ENCODE measurements at regions not wholly inside any gene's neighbourhood (a gene's known extent, or its start where the extent isn't known, plus 50 kb on each side); places are given as distances from the start of the nearest gene placed in this dataset.

DNA sequence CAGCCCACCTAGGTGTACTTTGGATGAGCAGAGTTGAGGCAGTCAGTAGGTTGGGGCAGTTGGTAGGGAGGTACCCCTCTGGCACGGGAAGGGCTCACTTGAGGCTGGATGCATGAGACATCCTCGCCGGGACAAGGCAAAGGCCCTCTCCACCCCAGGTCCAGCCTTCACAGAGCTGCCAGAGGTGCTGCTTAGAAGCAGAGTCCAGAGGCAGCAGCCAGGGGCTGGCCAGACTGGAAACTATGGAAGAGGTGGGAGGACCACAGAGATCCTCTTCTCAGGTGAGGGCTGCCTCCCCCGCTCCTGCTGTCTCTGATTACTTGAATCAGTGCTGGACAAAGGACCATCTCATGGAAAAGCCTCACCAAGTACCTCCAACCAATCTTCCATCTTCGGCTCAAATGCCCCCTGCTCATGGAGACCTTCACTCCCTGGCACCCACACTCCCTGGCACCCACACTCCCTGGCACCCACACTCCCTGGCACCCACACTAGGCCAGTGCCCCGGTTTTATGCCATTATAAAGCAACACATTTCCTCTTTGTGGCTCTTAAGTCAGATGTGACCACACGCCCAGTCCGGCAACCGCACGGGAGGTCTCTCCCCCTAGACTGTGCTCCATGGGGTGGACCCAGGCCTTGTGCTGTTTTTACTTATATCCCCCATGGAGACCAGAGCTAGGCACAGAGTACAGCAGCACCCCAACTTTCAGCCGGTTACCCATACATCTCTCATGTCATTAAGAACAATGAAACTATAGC is 100.1 kb downstream of the YTHDF1 start:
- no peak for DNase-seq

DNA sequence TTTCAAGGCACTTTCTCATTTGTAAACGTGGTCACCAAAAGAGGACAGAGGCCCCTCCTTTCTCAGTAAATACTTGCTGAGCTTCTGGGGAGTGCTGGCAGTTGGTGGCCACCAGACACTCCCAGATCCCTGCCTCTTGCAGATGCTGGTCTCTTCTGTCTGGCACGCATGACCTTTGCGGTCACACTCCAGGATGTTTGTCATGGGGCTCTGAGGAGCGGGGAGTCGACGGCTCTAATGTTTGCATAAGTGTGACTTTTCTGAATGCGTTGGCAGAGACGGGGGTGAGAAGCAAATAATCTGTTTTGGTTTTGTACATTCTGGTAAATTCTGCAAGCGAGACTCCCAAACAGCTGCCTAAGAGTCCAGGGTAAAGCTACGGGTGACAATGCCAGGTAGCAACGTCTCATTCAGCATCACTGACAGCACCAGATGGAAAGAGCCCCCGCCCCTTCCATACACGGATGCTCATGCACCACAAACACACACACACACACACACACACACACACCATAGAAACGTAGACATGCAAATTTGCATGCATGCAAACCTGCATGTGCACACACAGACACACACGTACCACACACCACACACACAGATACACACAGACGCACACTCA is 101.1 kb downstream of the YTHDF1 start:
- DNase-seq = no peak

GRCh38 chr20:63114006-63114692 is 101.8 kb downstream of the YTHDF1 start:
- no peak for DNase-seq

GRCh38 chr20:63112491-63113219 is 103.3 kb downstream of the YTHDF1 start:
- DNase-seq = no peak

- no peak for DNase-seq
These were observed 101.5 kb upstream of the BHLHE23 start for GRCh38 chr20:63108247-63108646.

DNA sequence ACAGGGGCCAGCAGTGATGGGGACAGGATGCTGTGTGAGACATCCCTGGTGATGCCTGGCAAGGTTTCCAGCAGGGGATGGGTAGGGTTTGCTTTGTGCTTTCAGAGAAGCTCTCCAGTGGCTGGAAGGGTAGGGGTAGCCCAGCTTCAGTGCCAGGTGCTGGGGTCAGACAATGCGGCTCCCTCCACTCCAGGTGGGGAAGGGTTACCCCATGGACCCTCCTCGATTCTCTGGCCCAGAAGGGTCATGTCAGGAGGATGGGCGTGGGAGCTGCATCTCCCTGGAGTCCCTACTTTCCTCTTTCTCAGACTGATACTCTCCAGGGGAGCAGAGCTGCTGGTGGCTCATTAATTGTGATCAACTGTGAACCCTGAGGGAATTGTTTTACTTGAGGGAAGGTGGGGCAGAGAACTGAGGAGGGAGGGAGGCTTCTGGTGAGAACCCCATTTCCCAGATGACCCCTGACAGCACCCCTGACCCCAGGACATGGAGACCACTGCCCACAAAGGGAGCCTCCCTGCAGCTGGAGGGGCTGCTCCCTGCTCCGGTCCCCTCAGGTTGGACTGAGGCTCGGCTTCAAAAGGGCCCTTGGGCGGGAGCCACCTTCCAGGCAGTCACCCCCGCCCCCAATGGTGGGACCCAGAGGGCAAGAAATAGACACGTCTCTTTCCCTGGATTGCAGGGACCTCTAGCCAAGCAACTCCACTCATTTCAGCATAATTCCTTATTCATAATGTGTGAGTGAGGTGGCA is 100.9 kb upstream of the BHLHE23 start:
- DNase-seq = no peak

DNA sequence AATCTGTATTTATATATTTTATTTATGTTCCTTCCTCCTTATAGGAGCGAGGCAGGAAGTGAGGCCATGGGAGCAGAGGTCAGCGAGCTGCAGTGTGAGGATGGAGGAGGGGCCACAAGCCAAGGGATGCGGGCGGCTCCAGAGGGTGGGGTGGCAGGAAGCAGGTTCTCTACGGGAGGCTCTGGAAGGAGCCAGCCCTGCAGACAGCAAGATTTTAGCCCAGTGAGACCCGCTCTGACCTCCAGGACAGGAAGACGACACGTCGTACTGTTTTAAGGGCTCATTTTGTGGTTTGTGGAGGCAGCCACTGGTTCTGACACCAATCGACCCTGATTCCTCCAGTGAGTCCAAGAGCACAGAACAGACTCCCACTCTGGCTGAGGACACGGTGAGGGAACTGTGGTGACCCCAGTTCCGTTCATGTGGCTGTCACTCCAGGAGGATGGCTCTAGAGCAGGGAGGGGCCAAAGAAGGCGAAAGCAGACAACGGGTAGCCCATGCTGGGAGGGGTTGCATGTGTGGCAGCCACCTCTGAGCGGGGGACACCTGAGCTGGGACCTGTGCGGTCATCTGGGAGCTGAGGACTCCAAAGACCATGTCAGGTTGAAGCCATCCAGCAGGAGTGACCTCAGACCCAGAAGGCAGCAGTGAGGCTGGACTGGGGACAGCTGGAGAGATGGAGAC is 100.1 kb upstream of the BHLHE23 start:
- no peak for DNase-seq

- DNase-seq = no peak
These were observed 99.5 kb upstream of the BHLHE23 start for GRCh38 chr20:63106108-63106764.

DNA sequence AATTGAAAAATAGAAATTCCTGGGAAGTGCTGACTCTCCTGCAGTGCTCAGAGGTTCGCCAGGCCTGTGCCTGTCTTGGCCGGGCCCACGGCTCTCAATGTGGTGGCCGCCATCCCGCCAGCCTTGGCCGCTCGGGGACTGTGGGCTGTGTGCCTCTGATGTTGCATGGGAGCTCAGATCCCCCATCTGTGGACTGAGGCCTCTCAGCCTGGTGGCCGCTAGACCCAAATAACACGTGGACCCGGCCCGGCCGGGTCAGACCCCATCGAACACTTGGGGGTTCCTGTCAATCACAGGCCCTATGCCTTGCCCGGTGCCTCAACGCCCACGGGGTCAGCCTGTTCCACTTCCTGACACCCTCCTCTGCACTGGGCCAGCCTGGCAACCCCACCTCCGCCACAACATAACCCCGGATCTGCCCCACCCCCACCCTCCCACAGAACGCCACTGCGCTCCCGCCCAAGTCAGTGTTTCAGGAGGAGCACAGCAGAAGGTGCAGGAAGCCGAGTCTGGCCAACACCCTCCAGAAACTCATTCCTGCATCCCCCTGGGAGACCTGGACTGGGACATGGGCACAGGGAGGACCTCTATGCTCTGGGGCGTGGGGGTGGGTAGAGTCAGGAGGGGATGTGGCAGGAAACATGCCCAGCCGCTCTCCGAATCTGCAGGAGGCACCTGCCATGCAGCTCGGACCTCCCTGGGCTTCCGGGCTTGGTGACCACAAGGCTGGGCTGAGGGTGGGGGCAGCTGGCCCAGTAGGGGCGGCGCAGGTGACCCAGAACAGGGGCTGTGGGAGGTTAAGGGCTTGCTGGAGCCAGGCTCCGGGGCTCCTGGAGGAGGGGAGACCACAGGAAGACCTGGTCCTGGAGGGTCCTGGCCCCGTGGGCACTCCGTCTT is 98.7 kb upstream of the BHLHE23 start:
- no peak for DNase-seq

- no peak for DNase-seq
These were observed 97.8 kb upstream of the BHLHE23 start for GRCh38 chr20:63104312-63105181.

- no peak for DNase-seq
These were observed 96.9 kb upstream of the BHLHE23 start for GRCh38 chr20:63103402-63104311.

DNA sequence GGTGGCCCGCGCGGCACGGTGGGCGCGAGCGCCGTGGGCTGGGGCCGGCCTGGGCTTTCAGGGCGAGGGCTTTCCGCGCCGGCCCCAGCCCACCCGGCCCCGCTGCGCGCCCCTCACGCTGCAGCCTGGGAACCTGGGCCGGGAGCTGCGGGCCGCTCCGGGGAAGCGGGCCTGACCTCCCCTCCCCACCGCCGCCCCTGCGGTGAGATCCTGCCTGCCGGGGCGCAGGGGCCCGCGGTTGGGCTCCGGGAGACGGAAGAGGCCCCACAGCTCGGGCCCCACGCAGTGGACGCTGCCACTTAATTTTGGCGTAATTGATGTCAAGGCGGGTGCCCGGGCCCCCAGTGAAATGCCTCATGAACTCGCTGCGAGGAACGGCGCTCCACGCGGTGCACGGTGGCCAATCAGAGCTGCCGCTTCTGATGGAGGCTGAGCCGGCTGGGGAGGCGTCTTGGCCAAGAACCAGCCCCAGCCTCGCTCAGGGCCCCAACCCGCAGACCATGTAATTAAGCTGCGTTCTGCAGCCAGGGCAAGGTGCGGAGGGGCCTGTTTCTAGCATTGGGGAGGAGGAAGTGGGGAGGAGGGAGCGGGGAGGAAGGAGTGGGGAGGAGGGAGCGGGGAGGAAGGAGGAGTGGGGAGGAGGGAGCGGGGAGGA is 96.1 kb upstream of the BHLHE23 start:
- peak; percentile 74 to 79 for DNase-seq

- peak; percentile 75 to 79 for DNase-seq
These were observed 95.3 kb upstream of the BHLHE23 start for GRCh38 chr20:63101781-63102720.

DNA sequence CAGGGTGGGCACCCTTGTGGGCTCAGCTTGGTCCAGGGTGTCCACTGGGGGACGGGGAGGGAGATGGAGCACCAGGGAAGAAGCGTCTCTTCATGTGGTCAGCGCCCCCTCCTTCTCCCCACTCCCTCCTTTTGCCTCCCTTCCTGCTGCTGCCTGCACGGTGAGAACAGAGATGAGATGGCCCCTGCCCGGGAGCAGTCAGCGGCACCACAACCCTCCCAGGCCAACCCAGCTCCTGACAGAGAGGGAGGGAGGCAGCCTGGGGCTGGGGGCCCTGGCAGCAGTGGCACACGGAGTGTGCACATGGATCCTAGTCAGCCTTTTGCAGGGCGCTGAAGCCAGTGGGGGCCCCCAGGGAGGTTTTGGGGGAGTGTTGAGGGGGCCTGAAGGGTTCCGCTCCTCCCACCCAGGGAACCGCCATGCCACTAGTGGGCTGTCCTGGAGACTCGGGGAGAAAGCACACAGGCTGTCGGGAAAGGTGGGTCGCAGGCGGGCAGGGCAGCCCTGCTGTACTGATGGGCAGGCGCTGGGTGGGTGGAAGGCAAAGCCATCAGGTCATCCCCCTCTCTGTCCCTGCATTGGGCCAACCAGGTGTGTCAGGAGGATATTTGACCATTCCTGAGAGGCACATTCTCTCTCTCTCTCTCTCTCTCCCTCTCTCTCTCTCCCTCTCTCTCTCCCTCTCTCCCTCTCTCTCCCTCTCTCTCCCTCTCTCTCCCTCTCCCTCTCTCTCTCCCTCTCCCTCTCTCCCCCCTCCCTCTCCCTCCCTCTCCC is 94.3 kb upstream of the BHLHE23 start:
- DNase-seq = no peak

- no peak for DNase-seq
These were observed 93.6 kb upstream of the BHLHE23 start for GRCh38 chr20:63100174-63100925.

Measured in activated T-cell treated with anti-CD3 and anti-CD28 coated beads, Interleukin-2, amount 50 U/mL, for 48 hours (primary cell).